ENCODE measurements at regions not wholly inside any gene's neighbourhood (a gene's known extent, or its start where the extent isn't known, plus 50 kb on each side); places are given as distances from the start of the nearest gene placed in this dataset.

DNA sequence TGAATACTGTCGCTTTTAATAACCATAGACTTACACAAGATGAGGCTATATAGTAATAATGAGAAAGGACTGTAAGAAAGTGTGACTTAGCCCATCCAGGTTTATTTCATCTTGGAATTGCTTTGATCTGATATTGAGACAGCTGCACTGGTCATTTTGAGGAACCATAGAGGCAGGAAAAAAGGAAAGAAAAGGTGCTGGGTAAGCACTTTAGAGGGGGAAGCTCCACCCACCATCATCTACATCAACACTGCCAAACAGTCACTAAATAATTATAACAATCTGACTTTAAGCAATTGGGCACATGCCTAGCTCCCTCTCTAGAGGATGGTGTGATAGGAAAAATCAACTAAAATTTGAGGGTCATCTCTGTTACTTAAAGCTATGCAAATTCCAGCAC, 70.6 kb upstream of the ST6GALNAC3 start:
- Mint-ChIP-seq H3K27me3 (ENCODE audit: low read depth) (no peaks in the 10 kb centered on the region), H3K36me3 (ENCODE audit: low read depth) (no peaks in the 10 kb centered on the region), H3K4me3 (ENCODE audit: unreplicated experiment) (no peak overlapping the region), H3K4me1 (ENCODE audit: low read depth) (peaks cover 9% of the 10 kb centered on the region), H3K9me3 (ENCODE audit: low read depth) (peaks cover 3% of the 10 kb centered on the region), H3K27ac (ENCODE audit: unreplicated experiment) (no peak overlapping the region)
- DNase-seq (ENCODE audit: low spot score) = no peak
- TF ChIP-seq, protein P1, sequence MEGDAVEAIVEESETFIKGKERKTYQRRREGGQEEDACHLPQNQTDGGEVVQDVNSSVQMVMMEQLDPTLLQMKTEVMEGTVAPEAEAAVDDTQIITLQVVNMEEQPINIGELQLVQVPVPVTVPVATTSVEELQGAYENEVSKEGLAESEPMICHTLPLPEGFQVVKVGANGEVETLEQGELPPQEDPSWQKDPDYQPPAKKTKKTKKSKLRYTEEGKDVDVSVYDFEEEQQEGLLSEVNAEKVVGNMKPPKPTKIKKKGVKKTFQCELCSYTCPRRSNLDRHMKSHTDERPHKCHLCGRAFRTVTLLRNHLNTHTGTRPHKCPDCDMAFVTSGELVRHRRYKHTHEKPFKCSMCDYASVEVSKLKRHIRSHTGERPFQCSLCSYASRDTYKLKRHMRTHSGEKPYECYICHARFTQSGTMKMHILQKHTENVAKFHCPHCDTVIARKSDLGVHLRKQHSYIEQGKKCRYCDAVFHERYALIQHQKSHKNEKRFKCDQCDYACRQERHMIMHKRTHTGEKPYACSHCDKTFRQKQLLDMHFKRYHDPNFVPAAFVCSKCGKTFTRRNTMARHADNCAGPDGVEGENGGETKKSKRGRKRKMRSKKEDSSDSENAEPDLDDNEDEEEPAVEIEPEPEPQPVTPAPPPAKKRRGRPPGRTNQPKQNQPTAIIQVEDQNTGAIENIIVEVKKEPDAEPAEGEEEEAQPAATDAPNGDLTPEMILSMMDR (IDR thresholded peaks at IDR 0.05) = no peak

- Mint-ChIP-seq H3K4me1 (ENCODE audit: low read depth) (peaks cover 9% of the 10 kb centered on the region), H3K36me3 (ENCODE audit: low read depth) (no peaks in the 10 kb centered on the region), H3K27ac (ENCODE audit: unreplicated experiment) (no peak overlapping the region), H3K4me3 (ENCODE audit: unreplicated experiment) (no peak overlapping the region), H3K9me3 (ENCODE audit: low read depth) (no peaks in the 10 kb centered on the region), H3K27me3 (ENCODE audit: low read depth) (no peaks in the 10 kb centered on the region)
- TF ChIP-seq, protein P1 (IDR thresholded peaks at IDR 0.05) = no peak
- no peak for DNase-seq (ENCODE audit: low spot score)
These were observed 68.8 kb upstream of the ST6GALNAC3 start for GRCh38 chr1:76005765-76006164.

DNA sequence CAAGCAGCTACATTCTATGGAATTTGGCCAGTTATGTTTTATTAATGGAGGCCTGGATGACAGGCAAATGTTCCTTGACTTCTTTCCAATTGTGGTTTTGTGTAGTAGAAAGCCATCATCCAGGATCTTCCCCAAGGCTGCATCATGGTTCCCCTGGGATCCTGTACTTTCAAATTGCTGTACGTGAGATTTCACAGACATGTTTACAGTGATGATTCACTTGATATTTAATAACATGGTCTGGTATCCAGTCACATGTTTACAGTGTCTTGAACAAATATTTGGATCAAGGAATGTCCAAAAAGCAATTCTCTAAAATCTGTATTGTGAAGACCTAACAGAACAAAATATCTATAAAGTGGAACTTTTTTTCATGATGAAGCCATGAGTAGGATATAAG, 68.3 kb upstream of the ST6GALNAC3 start:
- Mint-ChIP-seq H3K36me3 (ENCODE audit: low read depth) (no peaks in the 10 kb centered on the region), H3K27ac (ENCODE audit: unreplicated experiment) (no peak overlapping the region), H3K9me3 (ENCODE audit: low read depth) (no peaks in the 10 kb centered on the region), H3K4me1 (ENCODE audit: low read depth) (peaks cover 9% of the 10 kb centered on the region), H3K27me3 (ENCODE audit: low read depth) (no peaks in the 10 kb centered on the region), H3K4me3 (ENCODE audit: unreplicated experiment) (no peak overlapping the region)
- TF ChIP-seq, protein P1 (IDR thresholded peaks at IDR 0.05) = no peak
- no peak for DNase-seq (ENCODE audit: low spot score)

DNA sequence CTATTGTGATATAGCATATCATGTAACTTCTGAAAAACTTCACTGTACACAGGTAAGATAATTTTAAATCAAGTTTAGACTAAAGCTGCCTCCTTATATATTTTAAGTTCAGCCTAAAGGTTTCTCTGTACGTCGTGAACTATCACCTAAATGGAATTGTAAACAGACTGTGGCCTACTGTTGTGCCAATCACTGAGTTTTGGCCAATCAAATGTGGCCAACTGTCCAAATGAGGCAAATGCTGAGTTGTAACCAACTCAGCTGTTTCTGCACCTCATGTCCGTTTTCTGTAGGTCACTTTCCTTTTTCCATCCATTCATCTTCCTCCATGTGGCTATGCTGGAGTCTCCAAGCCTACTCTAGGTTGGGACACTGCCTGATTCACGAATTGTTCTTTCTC, 63.7 kb upstream of the ST6GALNAC3 start:
- DNase-seq (ENCODE audit: low spot score) = no peak
- no peaks in the 10 kb centered on the region for H3K27me3 Mint-ChIP-seq (ENCODE audit: low read depth)
- no peaks in the 10 kb centered on the region for H3K9me3 Mint-ChIP-seq (ENCODE audit: low read depth)
- no peak overlapping the region for H3K27ac Mint-ChIP-seq (ENCODE audit: unreplicated experiment)
- no peak overlapping the region for H3K4me3 Mint-ChIP-seq (ENCODE audit: unreplicated experiment)
- no peaks in the 10 kb centered on the region for H3K36me3 Mint-ChIP-seq (ENCODE audit: low read depth)
- TF ChIP-seq, protein P1 (IDR thresholded peaks at IDR 0.05) = no peak
- H3K4me1 Mint-ChIP-seq (ENCODE audit: low read depth) = peaks cover 9% of the 10 kb centered on the region

- Mint-ChIP-seq H3K9me3 (ENCODE audit: low read depth) (no peaks in the 10 kb centered on the region), H3K4me1 (ENCODE audit: low read depth) (no peaks in the 10 kb centered on the region), H3K4me3 (ENCODE audit: unreplicated experiment) (no peak overlapping the region), H3K36me3 (ENCODE audit: low read depth) (no peaks in the 10 kb centered on the region), H3K27me3 (ENCODE audit: low read depth) (no peaks in the 10 kb centered on the region), H3K27ac (ENCODE audit: unreplicated experiment) (no peak overlapping the region)
- TF ChIP-seq, protein P1 (IDR thresholded peaks at IDR 0.05) = no peak
- no peak for DNase-seq (ENCODE audit: low spot score)
These were observed 62.0 kb upstream of the ST6GALNAC3 start for GRCh38 chr1:76012341-76013205.

All from chondrocyte (in vitro differentiated cells).